ENCODE measurements at regions not wholly inside any gene's neighbourhood (a gene's known extent, or its start where the extent isn't known, plus 50 kb on each side); places are given as distances from the start of the nearest gene placed in this dataset.
A peak's percentile ranks its signal among the peaks of the same experiment; 100 is the strongest.

GRCh38 chr6:14707276-14707675 lies 538.6 kb upstream of the JARID2 start:
- TF ChIP-seq CTCF (IDR thresholded peaks at IDR 0.05; ENCODE audit: insufficient read depth, low read length, severe bottlenecking), result no peak
- no peak for DNase-seq (ENCODE audit: low read depth)
- H3K27me3 ChIP-seq (ENCODE audit: control insufficient read depth, insufficient read depth, low read length), result no peaks in the 10 kb centered on the region
- no peaks in the 10 kb centered on the region for H3K36me3 ChIP-seq (ENCODE audit: control insufficient read depth, insufficient read depth, low read length)
- FAIRE-seq, result no peak
- no peak overlapping the region for H3K4me3 ChIP-seq (ENCODE audit: low read depth, low read length)

GRCh38 chr6:14707971-14708465 lies 537.9 kb upstream of the JARID2 start:
- no peaks in the 10 kb centered on the region for H3K27me3 ChIP-seq (ENCODE audit: control insufficient read depth, insufficient read depth, low read length)
- FAIRE-seq (no peak), DNase-seq (ENCODE audit: low read depth) (no peak)
- TF ChIP-seq CTCF (IDR thresholded peaks at IDR 0.05; ENCODE audit: insufficient read depth, low read length, severe bottlenecking), result no peak
- H3K4me3 ChIP-seq (ENCODE audit: low read depth, low read length), result no peak overlapping the region
- no peaks in the 10 kb centered on the region for H3K36me3 ChIP-seq (ENCODE audit: control insufficient read depth, insufficient read depth, low read length)

GRCh38 chr6:14709066-14709670 lies 536.7 kb upstream of the JARID2 start:
- FAIRE-seq (no peak), DNase-seq (ENCODE audit: low read depth) (peak; percentile 44)
- H3K27me3 ChIP-seq (ENCODE audit: control insufficient read depth, insufficient read depth, low read length), result no peaks in the 10 kb centered on the region
- H3K36me3 ChIP-seq (ENCODE audit: control insufficient read depth, insufficient read depth, low read length), result no peaks in the 10 kb centered on the region
- no peak for TF ChIP-seq CTCF (IDR thresholded peaks at IDR 0.05; ENCODE audit: insufficient read depth, low read length, severe bottlenecking)
- no peak overlapping the region for H3K4me3 ChIP-seq (ENCODE audit: low read depth, low read length)

GRCh38 chr6:14709900-14710299 lies 536.0 kb upstream of the JARID2 start:
- DNase-seq (ENCODE audit: low read depth) (no peak), FAIRE-seq (no peak)
- Histone ChIP-seq H3K4me3 (ENCODE audit: low read depth, low read length) (no peak overlapping the region), H3K36me3 (ENCODE audit: control insufficient read depth, insufficient read depth, low read length) (no peaks in the 10 kb centered on the region), H3K27me3 (ENCODE audit: control insufficient read depth, insufficient read depth, low read length) (no peaks in the 10 kb centered on the region)
- TF ChIP-seq CTCF (IDR thresholded peaks at IDR 0.05; ENCODE audit: insufficient read depth, low read length, severe bottlenecking), result no peak

GRCh38 chr6:14710421-14710820 lies 535.4 kb upstream of the JARID2 start:
- FAIRE-seq, result no peak
- no peak overlapping the region for H3K4me3 ChIP-seq (ENCODE audit: low read depth, low read length)
- TF ChIP-seq CTCF (IDR thresholded peaks at IDR 0.05; ENCODE audit: insufficient read depth, low read length, severe bottlenecking), result no peak
- no peak for DNase-seq (ENCODE audit: low read depth)
- no peaks in the 10 kb centered on the region for H3K27me3 ChIP-seq (ENCODE audit: control insufficient read depth, insufficient read depth, low read length)
- H3K36me3 ChIP-seq (ENCODE audit: control insufficient read depth, insufficient read depth, low read length), result no peaks in the 10 kb centered on the region
